22Rv1 (cell line): ENCODE measurements at regions not wholly inside any gene's neighbourhood (a gene's known extent, or its start where the extent isn't known, plus 50 kb on each side); places are given as distances from the start of the nearest gene placed in this dataset.

ENCODE experiments used
- H3K27ac ChIP-seq: fragments of 450-650 bp; 2 replicates; pipeline ENCODE4 v1.5.1; 2017
- ZFX ChIP-seq: fragments of 450-650 bp; IDR thresholded peaks from 2 replicates; pipeline ENCODE4 v1.6.1; 2017; ENCODE audit warnings: antibody characterized with exemption, borderline replicate concordance
- TF ChIP-seq, protein P1 (sequence below): fragments of 450-650 bp; IDR thresholded peaks from 2 replicates; pipeline ENCODE4 v1.5.1; 2017; ENCODE audit warnings: mild to moderate bottlenecking

DNA sequence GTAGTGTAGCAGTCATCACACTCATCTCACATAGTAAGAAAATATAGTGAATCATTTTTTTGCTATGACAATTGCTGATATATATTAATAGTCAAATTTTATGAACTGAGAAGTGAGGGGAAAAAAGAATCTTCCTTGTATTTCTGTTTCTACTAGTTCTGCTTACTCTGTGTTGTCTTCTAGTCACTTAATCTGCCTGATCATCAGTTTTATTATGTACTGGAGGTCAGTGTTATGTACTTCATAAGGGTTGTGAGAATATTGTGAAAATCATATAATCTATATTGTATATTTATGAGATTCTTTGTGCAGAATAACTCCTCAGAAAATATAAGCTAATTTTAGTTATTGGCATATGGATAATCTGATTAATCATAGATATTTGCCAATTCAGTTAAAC is 546.9 kb upstream of the RIOK2 start:
- TF ChIP-seq, protein P1, sequence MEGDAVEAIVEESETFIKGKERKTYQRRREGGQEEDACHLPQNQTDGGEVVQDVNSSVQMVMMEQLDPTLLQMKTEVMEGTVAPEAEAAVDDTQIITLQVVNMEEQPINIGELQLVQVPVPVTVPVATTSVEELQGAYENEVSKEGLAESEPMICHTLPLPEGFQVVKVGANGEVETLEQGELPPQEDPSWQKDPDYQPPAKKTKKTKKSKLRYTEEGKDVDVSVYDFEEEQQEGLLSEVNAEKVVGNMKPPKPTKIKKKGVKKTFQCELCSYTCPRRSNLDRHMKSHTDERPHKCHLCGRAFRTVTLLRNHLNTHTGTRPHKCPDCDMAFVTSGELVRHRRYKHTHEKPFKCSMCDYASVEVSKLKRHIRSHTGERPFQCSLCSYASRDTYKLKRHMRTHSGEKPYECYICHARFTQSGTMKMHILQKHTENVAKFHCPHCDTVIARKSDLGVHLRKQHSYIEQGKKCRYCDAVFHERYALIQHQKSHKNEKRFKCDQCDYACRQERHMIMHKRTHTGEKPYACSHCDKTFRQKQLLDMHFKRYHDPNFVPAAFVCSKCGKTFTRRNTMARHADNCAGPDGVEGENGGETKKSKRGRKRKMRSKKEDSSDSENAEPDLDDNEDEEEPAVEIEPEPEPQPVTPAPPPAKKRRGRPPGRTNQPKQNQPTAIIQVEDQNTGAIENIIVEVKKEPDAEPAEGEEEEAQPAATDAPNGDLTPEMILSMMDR, result no peak
- TF ChIP-seq ZFX, result no peak

DNA sequence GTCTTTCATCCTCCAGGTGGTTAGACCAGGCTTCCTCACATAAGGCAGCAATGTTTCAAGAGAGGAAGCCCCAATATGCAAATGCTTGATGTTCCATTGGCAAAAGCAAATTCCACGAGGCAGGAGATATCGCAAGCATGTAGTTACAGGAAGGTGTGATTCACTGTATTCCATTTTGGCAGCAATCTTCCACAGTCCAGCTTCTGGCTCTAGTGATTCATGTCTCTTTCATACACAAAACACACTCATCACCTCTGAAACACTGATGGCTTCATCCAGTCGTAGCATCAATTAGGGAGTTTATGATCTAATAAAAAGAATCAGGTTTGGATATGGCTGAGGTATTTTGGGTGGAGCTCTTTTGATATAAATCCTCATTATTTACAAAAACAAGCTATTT is 552.2 kb upstream of the RIOK2 start:
- TF ChIP-seq ZFX, result no peak
- TF ChIP-seq, protein P1, result no peak
- no peak overlapping the region for H3K27ac ChIP-seq

More for the DNA sequence above, 546.9 kb upstream of the RIOK2 start:
- no peak overlapping the region for H3K27ac ChIP-seq

DNA sequence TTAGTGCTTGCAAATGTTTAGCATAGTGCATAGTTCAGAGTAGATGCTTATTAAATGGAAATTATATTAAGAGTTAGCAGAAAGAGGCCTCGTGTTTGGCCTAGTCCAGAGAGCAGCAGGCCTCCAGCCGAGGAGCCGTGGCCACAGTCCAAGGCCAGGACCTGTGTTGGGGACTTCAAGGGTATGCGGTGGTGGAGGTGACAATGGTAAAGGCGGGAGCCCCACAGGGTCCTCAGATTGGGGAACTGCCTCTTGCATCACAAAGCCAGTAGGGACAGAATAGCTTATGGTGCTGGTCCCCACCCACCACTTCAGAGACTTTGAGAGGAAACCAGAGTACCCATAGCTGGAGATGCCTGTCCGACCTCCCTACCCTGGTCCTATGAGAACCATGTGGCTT is 554.6 kb upstream of the RIOK2 start:
- H3K27ac ChIP-seq, result no peak overlapping the region
- TF ChIP-seq, protein P1, result no peak
- TF ChIP-seq ZFX, result no peak

DNA sequence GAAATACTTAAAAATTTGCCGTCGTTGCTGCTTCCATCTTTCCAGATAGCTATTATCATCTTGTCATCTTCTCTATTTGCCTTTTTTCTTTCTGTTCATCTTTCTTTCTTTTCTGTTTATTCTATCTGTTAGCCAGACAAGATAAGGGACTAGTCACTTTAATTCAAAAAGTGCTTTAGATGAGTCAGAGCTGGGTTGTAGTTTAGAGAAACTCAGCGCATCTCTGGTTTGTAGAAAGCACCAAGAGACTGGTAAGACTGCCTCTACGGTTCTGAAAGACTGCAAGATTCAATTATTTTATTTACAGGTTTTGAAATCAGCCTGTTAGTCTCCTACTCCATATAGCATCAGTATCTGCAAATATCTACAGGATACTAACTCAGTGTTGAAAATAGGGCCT is 562.8 kb upstream of the RIOK2 start:
- TF ChIP-seq, protein P1, result no peak
- TF ChIP-seq ZFX, result no peak
- H3K27ac ChIP-seq, result no peak overlapping the region

DNA sequence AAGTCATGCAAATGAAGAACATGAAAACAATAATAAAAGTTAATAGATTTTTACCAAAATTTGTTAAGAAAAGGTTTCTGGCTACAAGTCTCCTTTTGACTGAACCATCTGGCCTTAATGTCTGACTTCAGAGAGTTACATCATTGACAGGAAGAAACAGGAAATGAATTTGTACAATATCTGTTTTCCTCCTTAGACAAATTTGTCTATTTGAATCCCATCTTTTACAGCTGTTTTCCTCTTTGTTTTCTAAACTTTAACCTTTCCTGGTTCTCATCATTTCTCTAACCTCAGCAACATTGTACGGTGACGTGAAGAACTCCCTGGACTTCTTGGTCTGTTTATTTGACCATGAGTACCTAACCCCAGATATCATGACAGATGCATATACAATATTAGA is 567.5 kb upstream of the RIOK2 start:
- TF ChIP-seq ZFX, result no peak
- TF ChIP-seq, protein P1, result no peak
- no peak overlapping the region for H3K27ac ChIP-seq

DNA sequence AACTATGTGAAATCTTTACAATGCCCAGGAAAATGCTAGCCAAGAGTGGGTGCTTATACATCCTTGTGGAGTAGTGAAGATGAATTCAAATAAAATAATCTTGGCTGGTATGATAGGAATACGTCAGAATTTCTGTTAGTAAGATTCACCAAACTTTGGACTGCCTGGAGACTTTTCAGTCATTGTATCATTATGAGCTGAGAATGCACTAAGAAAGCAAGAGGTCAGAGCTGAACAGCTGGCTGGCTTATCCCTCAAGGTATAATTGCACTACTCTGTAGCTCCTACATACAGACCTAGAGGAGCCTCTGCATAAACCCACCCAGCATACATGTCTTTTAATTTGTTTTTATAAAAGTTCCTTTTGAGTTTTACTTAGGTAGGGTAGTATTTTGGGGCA is 568.5 kb upstream of the RIOK2 start:
- H3K27ac ChIP-seq, result no peak overlapping the region
- TF ChIP-seq ZFX, result no peak

DNA sequence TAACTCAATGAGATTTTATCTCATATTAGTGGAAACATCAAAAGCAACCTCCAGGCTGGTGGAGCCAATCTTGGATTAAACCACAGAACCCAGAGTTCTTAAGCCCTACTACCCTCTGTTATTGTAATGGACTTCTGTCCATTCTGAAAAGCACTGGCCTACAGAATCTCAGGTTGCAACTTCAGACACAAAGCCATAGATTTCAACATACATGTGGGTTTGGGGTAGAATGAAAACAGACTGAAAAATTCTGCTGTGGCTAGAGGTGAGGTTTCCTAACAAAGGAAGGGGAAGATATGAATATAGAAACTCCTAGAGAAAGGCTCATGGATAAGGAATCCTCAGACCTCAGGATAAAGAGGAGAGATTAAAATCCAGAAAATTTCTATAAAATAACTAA is 569.8 kb upstream of the RIOK2 start:
- no peak overlapping the region for H3K27ac ChIP-seq
- TF ChIP-seq, protein P1, result no peak

DNA sequence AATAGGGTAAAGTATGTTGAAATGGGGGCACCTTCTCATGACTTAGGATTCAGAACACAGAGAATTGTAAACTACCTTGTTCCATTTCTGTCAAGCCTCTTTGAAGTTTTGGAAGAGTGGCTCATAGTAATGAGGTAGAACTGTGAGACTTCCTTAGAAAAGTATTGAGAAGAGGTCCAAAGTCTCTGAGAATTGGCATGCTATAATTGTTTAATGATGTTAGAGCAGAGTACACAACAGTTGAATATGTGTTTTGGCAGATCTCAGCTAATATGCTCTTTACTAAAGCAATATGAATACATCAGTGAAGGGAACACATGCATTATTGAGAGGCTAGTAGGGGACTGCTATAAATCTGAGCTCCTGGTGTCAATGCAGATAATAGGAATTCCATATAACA is 579.4 kb upstream of the RIOK2 start:
- H3K27ac ChIP-seq, result no peak overlapping the region
- TF ChIP-seq, protein P1, result no peak
- no peak for TF ChIP-seq ZFX
